ENCODE measurements at regions not wholly inside any gene's neighbourhood (a gene's known extent, or its start where the extent isn't known, plus 50 kb on each side); places are given as distances from the start of the nearest gene placed in this dataset.

- no peak for DNase-seq
These were observed 211.2 kb upstream of the CTAGE1 start for GRCh38 chr18:22628795-22629510.

- no peak for DNase-seq
These were observed 213.3 kb upstream of the CTAGE1 start for GRCh38 chr18:22630980-22631379.

DNA sequence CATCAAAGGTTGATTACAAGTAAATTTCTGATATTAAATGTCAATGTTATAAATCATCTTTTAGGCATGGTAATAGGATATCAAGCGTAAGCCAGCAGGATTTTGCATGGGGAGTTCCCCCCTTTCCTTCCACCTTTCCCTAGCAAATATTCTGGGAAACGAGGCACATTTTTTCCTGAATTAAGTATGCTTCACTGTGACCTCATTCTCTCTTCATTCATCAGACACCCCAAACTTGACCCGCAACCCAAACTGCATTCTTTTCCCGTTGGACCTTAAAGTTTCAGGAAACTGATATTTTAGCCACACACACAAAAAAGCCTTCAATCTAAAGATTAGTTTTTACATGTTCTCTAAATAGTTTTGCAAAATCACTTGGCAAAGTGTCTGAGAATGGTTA lies 214.5 kb upstream of the CTAGE1 start:
- no peak for DNase-seq

DNA sequence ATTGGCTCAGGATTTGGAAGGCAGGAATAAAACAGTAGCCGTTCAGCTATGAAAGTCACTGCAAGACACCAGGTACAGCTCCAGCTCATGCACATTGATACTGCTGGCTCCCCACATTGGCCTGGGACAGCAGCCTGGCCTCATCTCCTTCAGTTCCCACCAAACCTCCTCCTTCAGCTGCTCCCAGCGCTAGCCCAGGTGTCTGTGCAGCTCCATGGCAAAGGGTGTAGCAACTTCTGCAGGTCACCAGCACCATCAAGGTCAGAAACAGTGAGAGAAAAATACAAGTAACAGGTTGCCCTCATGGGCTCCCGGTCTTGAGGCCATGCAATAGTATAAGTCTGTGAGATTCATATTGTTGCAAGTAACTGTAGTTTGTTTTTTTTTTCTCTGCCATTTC lies 216.7 kb upstream of the CTAGE1 start:
- DNase-seq, result no peak

- no peak for DNase-seq
These were observed 220.1 kb upstream of the CTAGE1 start for GRCh38 chr18:22637787-22638186.

DNA sequence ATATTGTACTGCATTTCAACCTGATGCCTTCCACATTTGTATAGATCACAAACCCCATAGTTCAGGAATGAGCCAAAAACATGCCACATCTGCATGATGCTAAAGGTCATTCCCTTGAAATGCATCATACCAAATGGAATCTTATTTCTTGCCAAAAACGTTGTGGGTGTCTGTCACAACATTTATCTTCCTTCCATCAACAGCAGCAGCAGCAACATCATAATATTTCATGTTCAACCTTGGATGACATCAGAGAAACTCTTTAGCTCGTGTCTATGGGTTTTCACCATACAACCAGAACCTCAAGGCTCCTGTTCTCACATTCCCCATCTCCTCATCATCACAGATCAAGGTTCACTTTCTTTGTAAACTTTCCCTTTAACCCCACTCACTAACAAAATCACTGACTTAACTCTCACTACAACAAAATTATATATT lies 221.3 kb upstream of the CTAGE1 start:
- no peak for DNase-seq

GRCh38 chr18:22639561-22639960 lies 221.8 kb upstream of the CTAGE1 start:
- no peak for DNase-seq

GRCh38 chr18:22640281-22640842 lies 222.6 kb upstream of the CTAGE1 start:
- DNase-seq, result no peak

DNA sequence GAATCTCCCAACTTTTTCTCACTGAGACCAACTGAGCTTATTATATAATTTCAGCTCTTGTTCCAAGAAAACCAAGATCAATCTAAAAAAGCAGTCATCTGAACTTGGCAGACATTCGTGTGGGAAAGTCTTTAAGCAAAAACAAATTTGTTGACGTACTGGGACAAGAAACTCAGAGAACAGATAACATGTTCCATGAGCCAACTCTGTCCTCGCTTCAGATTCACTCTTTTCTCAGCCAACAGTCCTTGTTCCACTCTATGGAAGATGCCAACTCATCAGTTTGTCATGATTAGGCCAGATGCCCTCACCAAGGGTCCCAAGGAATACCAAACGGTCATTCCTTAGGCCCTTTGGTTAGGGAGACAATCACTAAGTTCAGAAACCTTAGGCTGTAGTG lies 224.2 kb upstream of the CTAGE1 start:
- no peak for DNase-seq

GRCh38 chr18:22643731-22644130 lies 226.0 kb upstream of the CTAGE1 start:
- no peak for DNase-seq

- no peak for DNase-seq
These were observed 232.5 kb upstream of the CTAGE1 start for GRCh38 chr18:22650247-22650646.

- no peak for DNase-seq
These were observed 239.9 kb upstream of the CTAGE1 start for GRCh38 chr18:22657619-22658018.

- DNase-seq, result no peak
These were observed 240.6 kb upstream of the CTAGE1 start for GRCh38 chr18:22658318-22658717.

GRCh38 chr18:22663378-22663777 lies 245.7 kb upstream of the CTAGE1 start:
- no peak for DNase-seq

GRCh38 chr18:22666411-22666940 lies 248.8 kb upstream of the CTAGE1 start:
- DNase-seq, result no peak

DNA sequence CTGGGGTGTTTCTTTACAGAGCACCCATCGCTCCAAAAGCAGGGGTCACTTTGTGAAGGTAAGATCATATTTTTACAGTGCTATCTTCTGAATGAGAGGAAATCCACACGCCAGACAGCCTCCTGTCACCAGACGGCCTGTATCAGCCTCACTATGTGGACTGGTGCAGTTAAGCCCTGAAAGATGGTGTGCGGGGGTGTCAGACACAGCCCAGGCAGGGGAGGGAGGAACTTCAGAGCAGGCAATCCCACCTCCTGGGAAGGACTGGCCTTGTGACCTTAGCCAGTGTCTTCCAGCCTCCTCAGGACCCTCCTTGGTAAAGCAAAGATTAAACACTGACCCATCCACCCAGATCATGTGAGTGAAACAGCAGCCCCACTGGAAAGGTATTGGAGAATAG lies 249.4 kb upstream of the CTAGE1 start:
- no peak for DNase-seq

DNA sequence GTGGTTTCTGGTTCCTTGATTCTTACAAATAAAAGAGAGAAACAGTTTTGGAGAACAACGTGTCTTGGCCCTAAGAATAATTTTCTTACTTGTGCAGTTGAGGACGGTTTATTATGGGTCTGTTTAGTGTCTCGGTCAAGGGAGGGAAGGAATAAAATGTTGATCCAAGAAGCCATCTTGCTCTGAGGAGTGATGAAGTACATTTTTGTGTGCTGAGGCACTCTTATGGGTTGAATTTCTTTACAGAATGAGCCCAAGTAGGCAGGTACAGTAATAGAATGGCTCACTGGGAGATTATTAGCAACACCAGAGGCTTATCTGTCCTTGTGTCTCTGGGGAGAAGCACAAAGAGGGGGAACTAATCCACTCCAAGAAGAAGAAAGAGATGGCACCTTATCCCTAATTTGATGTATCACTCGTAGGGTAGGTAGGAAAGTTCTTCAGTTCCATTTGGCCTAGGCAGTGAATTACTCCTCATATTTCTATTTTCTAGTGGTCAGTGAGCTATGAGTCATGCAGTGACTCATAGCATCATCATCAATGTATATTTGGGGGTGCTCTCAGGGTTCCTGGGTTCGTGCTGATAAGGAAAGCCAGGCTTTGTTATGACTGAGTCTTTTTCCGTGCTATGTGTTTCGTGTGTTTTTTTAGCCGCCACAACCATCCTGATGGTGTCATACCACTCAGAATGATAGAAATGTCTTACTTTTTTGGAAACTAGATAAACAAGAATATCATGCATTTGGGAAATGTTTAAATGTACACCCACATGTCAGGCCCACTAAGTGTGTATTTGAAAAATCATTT lies 250.1 kb upstream of the CTAGE1 start:
- no peak for DNase-seq

- no peak for DNase-seq
These were observed 250.8 kb upstream of the CTAGE1 start for GRCh38 chr18:22668496-22668895.

DNA sequence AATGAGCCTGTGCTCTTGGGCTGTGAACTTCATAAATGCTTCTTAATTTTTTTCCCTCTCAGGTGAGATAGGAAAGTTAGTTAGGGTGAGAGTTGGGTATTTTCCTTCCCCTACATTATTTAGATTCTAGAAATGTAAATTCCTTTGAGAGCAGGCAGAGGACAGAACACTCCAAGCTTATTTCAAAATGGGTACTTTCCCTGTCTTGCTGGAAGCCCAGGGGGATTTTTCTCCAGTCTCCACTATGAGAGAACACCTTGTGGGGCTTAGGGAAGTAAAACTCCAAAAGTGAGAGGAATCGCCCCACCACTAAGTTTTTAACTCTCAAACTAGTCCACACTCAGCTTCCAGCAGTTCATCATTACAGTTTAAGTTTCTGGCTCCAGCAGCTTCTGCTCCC lies 253.2 kb upstream of the CTAGE1 start:
- DNase-seq, result no peak

DNA sequence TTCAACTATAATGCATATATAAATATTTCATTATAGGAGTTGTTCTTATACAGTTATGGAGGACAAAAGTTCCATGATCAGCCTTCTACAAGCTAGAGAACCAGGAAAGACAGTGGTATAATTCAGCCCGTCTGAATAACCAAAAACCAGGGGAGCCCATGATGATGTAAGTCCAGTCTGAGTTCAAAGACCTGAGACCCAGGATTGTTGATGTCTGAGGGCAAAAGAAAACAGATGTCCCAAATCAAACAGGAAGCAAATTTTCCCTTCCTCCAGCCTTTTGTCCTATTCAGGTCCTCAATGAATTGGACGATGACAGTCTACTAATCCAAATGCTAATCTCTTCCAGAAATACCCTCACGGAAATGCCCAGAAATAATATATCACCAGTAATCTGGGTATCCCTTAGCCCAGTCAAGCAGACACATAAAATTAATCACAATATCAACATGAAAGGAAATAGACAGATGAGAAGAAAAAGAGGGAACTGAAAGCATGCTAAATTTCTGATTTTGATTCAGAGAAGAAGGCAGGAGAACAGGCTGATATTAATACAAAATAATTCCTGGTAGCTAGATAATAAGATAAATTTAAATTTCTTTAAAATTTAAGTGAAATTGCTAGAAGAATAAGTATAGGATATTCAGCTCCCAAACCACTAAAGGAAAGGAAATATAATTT lies 255.6 kb upstream of the CTAGE1 start:
- no peak for DNase-seq

DNA sequence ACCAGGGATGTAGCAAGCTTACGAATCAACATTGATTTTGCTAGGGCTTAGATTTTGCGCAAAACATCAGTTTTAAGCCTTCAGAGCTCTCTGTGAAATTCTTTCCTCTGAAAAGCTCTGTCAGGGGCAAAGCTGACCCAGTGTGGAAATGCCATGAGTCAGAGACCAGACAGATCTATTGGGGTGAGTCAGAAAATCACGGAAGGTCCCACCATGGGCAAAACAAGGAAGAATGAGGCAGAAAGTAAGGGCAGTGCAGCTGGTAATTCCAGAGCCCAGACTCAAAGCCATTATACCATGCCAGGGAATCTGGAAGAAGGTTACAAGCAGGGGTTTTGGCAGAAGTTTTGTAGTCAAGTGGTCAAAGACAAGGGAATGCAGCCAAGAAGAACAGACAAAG lies 256.6 kb upstream of the CTAGE1 start:
- no peak for DNase-seq

GRCh38 chr18:22675006-22675405 lies 257.3 kb upstream of the CTAGE1 start:
- DNase-seq, result no peak

DNA sequence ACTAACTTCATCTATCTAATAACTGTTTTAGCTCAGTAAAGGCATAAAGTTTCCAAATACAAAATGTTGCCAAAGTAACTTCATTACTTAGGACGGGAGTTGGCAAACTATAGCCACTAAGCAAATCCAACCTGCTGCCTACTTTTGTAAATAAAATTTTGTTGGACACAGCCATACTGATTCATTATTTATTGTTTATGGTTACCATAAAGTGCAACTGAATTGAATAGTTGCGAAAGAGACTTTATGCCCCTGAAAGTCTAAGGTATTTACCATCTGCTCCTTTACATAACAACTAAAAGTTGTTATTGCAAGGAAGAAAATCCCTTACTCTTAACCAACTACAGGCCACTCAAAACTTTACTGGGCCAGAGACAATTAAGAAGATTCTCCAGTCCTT lies 256.7 kb upstream of the RBBP8 start:
- no peak for DNase-seq

Measured in NCI-H1417 (cell line).